Suprapubic skin (tissue), 4 donors: ENCODE measurements at regions not wholly inside any gene's neighbourhood (a gene's known extent, or its start where the extent isn't known, plus 50 kb on each side); places are given as distances from the start of the nearest gene placed in this dataset.

Source experiments
- DNase-seq, 2 donors: peaks; one replicate each; pipeline ENCODE4 v3.0.0-alpha.2; 2019; ENCODE audit warnings: low spot score in 2 of 2
- H3K27ac ChIP-seq: fragments of 200-600 bp; sonication (generic); one replicate; pipeline ENCODE4 v1.5.1; 2019
- H3K27me3 ChIP-seq: fragments of 200-600 bp; sonication (generic); one replicate; pipeline ENCODE4 v1.5.1; 2019
- H3K36me3 ChIP-seq: fragments of 200-600 bp; sonication (generic); one replicate; pipeline ENCODE4 v1.5.1; 2019
- H3K4me1 ChIP-seq: fragments of 200-600 bp; sonication (generic); one replicate; pipeline ENCODE4 v1.5.1; 2019
- H3K4me3 ChIP-seq: fragments of 200-600 bp; sonication (generic); one replicate; pipeline ENCODE4 v1.5.1; 2019; ENCODE audit warnings: mild to moderate bottlenecking
- H3K9me3 ChIP-seq: fragments of 200-600 bp; sonication (generic); one replicate; pipeline ENCODE4 v1.5.1; 2019
- CTCF ChIP-seq, 2 donors: fragments of 200-600 bp in 1 of 2; fragments of 450-650 bp in 1 of 2; sonication (generic) in 1 of 2; IDR thresholded peaks; one replicate each; pipeline ENCODE4 v1.5.1; 2016 to 2019; ENCODE audit warnings: antibody characterized with exemption in 2 of 2, mild to moderate bottlenecking in 1 of 2, moderate library complexity in 1 of 2
- EP300 ChIP-seq: sonication (generic); formaldehyde crosslinking; IDR thresholded peaks from one replicate; pipeline ENCODE4 v1.6.1; 2017; ENCODE audit warnings: antibody characterized with exemption
- POLR2A ChIP-seq, 2 donors: fragments of 450-650 bp; IDR thresholded peaks; one replicate each; pipeline ENCODE4 v1.6.1; 2017; ENCODE audit warnings: antibody characterized with exemption in 2 of 2, mild to moderate bottlenecking in 2 of 2, moderate library complexity in 2 of 2
- POLR2AphosphoS5 ChIP-seq, 3 donors: sonication (generic); formaldehyde crosslinking; IDR thresholded peaks; one replicate each; pipeline ENCODE4 v1.6.1; 2017; ENCODE audit warnings: antibody characterized with exemption in 3 of 3
- WGBS: methylation state at CpG from one replicate; pipeline ENCODE4 v1.1.5; 2018; 5-methylcytosine and 5-hydroxymethylcytosine counted together

GRCh38 chr3:152713989-152714388, 120.9 kb upstream of the P2RY1 start:
- Histone ChIP-seq H3K36me3 (no peaks in the 10 kb centered on the region), H3K27ac (no peak overlapping the region), H3K4me3 (no peak overlapping the region), H3K27me3 (no peaks in the 10 kb centered on the region), H3K9me3 (no peaks in the 10 kb centered on the region), H3K4me1 (peaks cover 3% of the 10 kb centered on the region)
- no peak for DNase-seq
- TF ChIP-seq CTCF (IDR thresholded peaks at IDR 0.05) (no peak), EP300 (no peak), POLR2AphosphoS5 (IDR thresholded peaks at IDR 0.05) (no peak), POLR2A (IDR thresholded peaks at IDR 0.05) (no peak)

GRCh38 chr3:152714507-152714906, 120.4 kb upstream of the P2RY1 start:
- DNase-seq = no peak
- peaks cover 8% of the 10 kb centered on the region for H3K4me1 ChIP-seq
- H3K27me3 ChIP-seq = no peaks in the 10 kb centered on the region
- no peaks in the 10 kb centered on the region for H3K9me3 ChIP-seq
- H3K36me3 ChIP-seq = no peaks in the 10 kb centered on the region
- no peak overlapping the region for H3K4me3 ChIP-seq
- no peak for TF ChIP-seq EP300
- no peak for TF ChIP-seq POLR2A (IDR thresholded peaks at IDR 0.05)
- TF ChIP-seq CTCF (IDR thresholded peaks at IDR 0.05) = no peak
- no peak for TF ChIP-seq POLR2AphosphoS5 (IDR thresholded peaks at IDR 0.05)
- no peak overlapping the region for H3K27ac ChIP-seq

GRCh38 chr3:152717252-152717651, 117.7 kb upstream of the P2RY1 start:
- Histone ChIP-seq H3K4me3 (no peak overlapping the region), H3K27me3 (no peaks in the 10 kb centered on the region), H3K4me1 (peaks cover 9% of the 10 kb centered on the region), H3K27ac (no peak overlapping the region), H3K36me3 (no peaks in the 10 kb centered on the region), H3K9me3 (no peaks in the 10 kb centered on the region)
- no peak for TF ChIP-seq POLR2A (IDR thresholded peaks at IDR 0.05)
- TF ChIP-seq POLR2AphosphoS5 (IDR thresholded peaks at IDR 0.05) = no peak
- TF ChIP-seq CTCF (IDR thresholded peaks at IDR 0.05) = no peak
- no peak for TF ChIP-seq EP300
- 51% methylated on average over 3 of the region's 3 CpGs for WGBS
- DNase-seq = no peak

- TF ChIP-seq POLR2AphosphoS5 (IDR thresholded peaks at IDR 0.05) (no peak), CTCF (IDR thresholded peaks at IDR 0.05) (no peak), POLR2A (IDR thresholded peaks at IDR 0.05) (no peak), EP300 (no peak)
- H3K36me3 ChIP-seq = no peaks in the 10 kb centered on the region
- H3K4me3 ChIP-seq = no peak overlapping the region
Observed at GRCh38 chr3:152718810-152719209, 116.1 kb upstream of the P2RY1 start.

GRCh38 chr3:152719264-152719663, 115.7 kb upstream of the P2RY1 start:
- Histone ChIP-seq H3K27me3 (no peaks in the 10 kb centered on the region), H3K4me3 (no peak overlapping the region), H3K4me1 (peaks cover 9% of the 10 kb centered on the region), H3K9me3 (no peaks in the 10 kb centered on the region), H3K36me3 (no peaks in the 10 kb centered on the region), H3K27ac (peak overlapping the region; percentile 45)
- WGBS = 50% methylated on average over 2 of the region's 2 CpGs
- DNase-seq = no peak
- TF ChIP-seq POLR2A (IDR thresholded peaks at IDR 0.05) = no peak
- TF ChIP-seq EP300 = no peak

More at GRCh38 chr3:152718810-152719209, 116.1 kb upstream of the P2RY1 start:
- no peaks in the 10 kb centered on the region for H3K27me3 ChIP-seq
- no peaks in the 10 kb centered on the region for H3K9me3 ChIP-seq
- peaks cover 9% of the 10 kb centered on the region for H3K4me1 ChIP-seq
- DNase-seq = no peak
- H3K27ac ChIP-seq = peak overlapping the region; percentile 45
